HepG2 (cell line): ENCODE measurements at regions not wholly inside any gene's neighbourhood (a gene's known extent, or its start where the extent isn't known, plus 50 kb on each side); places are given as distances from the start of the nearest gene placed in this dataset.

Experiments used
- ARNTL ChIP-seq: sonication (generic); formaldehyde crosslinking; IDR thresholded peaks from 2 replicates; pipeline ENCODE4 v1.4.0; 2020; ENCODE audit warnings: mild to moderate bottlenecking, missing genetic modification reagents
- BHLHE40 ChIP-seq: IDR thresholded peaks from 2 replicates; pipeline ENCODE4 v1.6.1; 2011; ENCODE audit warnings: low read length, improper control_type of control experiment
- HOXA3 ChIP-seq: sonication (generic); formaldehyde crosslinking; IDR thresholded peaks from 2 replicates; pipeline ENCODE4 v1.5.0; 2020; ENCODE audit warnings: missing genetic modification reagents
- MYNN ChIP-seq: sonication (generic); formaldehyde crosslinking; IDR thresholded peaks from 2 replicates; pipeline ENCODE4 v1.4.0; 2020; ENCODE audit warnings: mild to moderate bottlenecking, low read depth, missing genetic modification reagents
- POLR2A ChIP-seq, 2 experiments: IDR thresholded peaks; 2 replicates each; pipeline ENCODE4 v1.6.1; 2011; ENCODE audit warnings: low read depth in 2 of 2, low read length in 2 of 2, mild to moderate bottlenecking in 1 of 2, moderate library complexity in 1 of 2; ENCODE audit not compliant: insufficient read depth in 1 of 2
- POLR2AphosphoS5 ChIP-seq: IDR thresholded peaks from 2 replicates; pipeline ENCODE4 v1.6.1; 2012; ENCODE audit warnings: low read depth, low read length
- ZNF224 ChIP-seq: sonication (generic); formaldehyde crosslinking; IDR thresholded peaks from 2 replicates; pipeline ENCODE4 v1.5.0; 2020; ENCODE audit warnings: mild to moderate bottlenecking, missing genetic modification reagents
- ZNF337 ChIP-seq: sonication (generic); formaldehyde crosslinking; IDR thresholded peaks from 2 replicates; pipeline ENCODE4 v1.5.1; 2020; ENCODE audit warnings: missing genetic modification reagents, low read depth, mild to moderate bottlenecking, borderline replicate concordance
- ZZZ3 ChIP-seq: sonication (generic); formaldehyde crosslinking; IDR thresholded peaks from 2 replicates; pipeline ENCODE4 v1.4.0; 2020; ENCODE audit warnings: missing genetic modification reagents, mild to moderate bottlenecking, borderline replicate concordance
- TF ChIP-seq, protein P1 (sequence below): sonication (generic); formaldehyde crosslinking; IDR thresholded peaks from 2 replicates; pipeline ENCODE4 v1.5.0; 2020; ENCODE audit warnings: mild to moderate bottlenecking, missing genetic modification reagents, moderate library complexity
- TF ChIP-seq, protein P2 (sequence below): sonication (generic); formaldehyde crosslinking; IDR thresholded peaks from 2 replicates; pipeline ENCODE4 v1.4.0; 2020; ENCODE audit warnings: missing genetic modification reagents, borderline replicate concordance
- TF ChIP-seq, protein P3 (sequence below): IDR thresholded peaks from 2 replicates; pipeline ENCODE4 v1.6.1; 2012; ENCODE audit warnings: low read depth, low read length, improper control_type of control experiment
- TF ChIP-seq, protein P4 (sequence below): sonication (generic); formaldehyde crosslinking; IDR thresholded peaks from 2 replicates; pipeline ENCODE4 v1.5.0; 2020; ENCODE audit warnings: missing genetic modification reagents
- TF ChIP-seq, protein P5 (sequence below): sonication (generic); formaldehyde crosslinking; IDR thresholded peaks from 2 replicates; pipeline ENCODE4 v1.9.0; 2021; ENCODE audit warnings: missing genetic modification reagents, borderline replicate concordance

DNA sequence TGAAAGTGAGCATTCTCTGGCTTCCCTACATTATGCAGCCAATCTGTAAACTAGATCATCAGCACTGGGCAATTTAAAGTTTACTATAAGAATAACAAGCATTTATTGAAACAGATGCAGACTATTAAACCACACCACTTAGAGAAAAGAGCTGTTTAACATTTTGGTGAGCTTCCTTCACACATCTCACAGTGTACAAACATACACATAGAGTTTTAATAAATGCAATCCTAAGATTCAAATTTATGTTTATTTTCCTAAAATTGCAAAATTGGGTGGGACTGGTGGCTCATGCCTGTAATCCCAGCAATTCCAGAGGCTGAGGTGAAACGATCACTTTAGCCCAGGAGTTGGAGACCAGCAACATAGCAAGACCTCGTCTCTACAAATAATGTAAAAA lies 199.3 kb downstream of the SH3BP4 start:
- TF ChIP-seq, protein P1, sequence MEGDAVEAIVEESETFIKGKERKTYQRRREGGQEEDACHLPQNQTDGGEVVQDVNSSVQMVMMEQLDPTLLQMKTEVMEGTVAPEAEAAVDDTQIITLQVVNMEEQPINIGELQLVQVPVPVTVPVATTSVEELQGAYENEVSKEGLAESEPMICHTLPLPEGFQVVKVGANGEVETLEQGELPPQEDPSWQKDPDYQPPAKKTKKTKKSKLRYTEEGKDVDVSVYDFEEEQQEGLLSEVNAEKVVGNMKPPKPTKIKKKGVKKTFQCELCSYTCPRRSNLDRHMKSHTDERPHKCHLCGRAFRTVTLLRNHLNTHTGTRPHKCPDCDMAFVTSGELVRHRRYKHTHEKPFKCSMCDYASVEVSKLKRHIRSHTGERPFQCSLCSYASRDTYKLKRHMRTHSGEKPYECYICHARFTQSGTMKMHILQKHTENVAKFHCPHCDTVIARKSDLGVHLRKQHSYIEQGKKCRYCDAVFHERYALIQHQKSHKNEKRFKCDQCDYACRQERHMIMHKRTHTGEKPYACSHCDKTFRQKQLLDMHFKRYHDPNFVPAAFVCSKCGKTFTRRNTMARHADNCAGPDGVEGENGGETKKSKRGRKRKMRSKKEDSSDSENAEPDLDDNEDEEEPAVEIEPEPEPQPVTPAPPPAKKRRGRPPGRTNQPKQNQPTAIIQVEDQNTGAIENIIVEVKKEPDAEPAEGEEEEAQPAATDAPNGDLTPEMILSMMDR: no peak
- no peak for TF ChIP-seq POLR2A (IDR thresholded peaks at IDR 0.05; ENCODE audit: insufficient read depth in 1 of 2, low read depth in 2 of 2, low read length in 2 of 2)
- no peak for TF ChIP-seq ARNTL (CRISPR knock-in tag)
- no peak for TF ChIP-seq MYNN (CRISPR knock-in tag)
- TF ChIP-seq, protein P2, sequence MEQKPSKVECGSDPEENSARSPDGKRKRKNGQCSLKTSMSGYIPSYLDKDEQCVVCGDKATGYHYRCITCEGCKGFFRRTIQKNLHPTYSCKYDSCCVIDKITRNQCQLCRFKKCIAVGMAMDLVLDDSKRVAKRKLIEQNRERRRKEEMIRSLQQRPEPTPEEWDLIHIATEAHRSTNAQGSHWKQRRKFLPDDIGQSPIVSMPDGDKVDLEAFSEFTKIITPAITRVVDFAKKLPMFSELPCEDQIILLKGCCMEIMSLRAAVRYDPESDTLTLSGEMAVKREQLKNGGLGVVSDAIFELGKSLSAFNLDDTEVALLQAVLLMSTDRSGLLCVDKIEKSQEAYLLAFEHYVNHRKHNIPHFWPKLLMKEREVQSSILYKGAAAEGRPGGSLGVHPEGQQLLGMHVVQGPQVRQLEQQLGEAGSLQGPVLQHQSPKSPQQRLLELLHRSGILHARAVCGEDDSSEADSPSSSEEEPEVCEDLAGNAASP: no peak
- TF ChIP-seq, protein P3, sequence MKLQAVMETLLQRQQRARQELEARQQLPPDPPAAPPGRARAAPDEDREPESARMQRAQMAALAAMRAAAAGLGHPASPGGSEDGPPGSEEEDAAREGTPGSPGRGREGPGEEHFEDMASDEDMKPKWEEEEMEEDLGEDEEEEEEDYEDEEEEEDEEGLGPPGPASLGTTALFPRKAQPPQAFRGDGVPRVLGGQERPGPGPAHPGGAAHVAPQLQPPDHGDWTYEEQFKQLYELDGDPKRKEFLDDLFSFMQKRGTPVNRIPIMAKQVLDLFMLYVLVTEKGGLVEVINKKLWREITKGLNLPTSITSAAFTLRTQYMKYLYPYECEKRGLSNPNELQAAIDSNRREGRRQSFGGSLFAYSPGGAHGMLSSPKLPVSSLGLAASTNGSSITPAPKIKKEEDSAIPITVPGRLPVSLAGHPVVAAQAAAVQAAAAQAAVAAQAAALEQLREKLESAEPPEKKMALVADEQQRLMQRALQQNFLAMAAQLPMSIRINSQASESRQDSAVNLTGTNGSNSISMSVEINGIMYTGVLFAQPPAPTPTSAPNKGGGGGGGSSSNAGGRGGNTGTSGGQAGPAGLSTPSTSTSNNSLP: no peak
- no peak for TF ChIP-seq HOXA3
- TF ChIP-seq ZNF337 (CRISPR knock-in tag): no peak
- TF ChIP-seq, protein P4, sequence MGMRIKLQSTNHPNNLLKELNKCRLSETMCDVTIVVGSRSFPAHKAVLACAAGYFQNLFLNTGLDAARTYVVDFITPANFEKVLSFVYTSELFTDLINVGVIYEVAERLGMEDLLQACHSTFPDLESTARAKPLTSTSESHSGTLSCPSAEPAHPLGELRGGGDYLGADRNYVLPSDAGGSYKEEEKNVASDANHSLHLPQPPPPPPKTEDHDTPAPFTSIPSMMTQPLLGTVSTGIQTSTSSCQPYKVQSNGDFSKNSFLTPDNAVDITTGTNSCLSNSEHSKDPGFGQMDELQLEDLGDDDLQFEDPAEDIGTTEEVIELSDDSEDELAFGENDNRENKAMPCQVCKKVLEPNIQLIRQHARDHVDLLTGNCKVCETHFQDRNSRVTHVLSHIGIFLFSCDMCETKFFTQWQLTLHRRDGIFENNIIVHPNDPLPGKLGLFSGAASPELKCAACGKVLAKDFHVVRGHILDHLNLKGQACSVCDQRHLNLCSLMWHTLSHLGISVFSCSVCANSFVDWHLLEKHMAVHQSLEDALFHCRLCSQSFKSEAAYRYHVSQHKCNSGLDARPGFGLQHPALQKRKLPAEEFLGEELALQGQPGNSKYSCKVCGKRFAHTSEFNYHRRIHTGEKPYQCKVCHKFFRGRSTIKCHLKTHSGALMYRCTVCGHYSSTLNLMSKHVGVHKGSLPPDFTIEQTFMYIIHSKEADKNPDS: no peak
- TF ChIP-seq ZNF224 (CRISPR knock-in tag): no peak
- TF ChIP-seq ZZZ3 (CRISPR knock-in tag): no peak
- TF ChIP-seq BHLHE40: no peak
- TF ChIP-seq POLR2AphosphoS5: no peak
- TF ChIP-seq, protein P5, sequence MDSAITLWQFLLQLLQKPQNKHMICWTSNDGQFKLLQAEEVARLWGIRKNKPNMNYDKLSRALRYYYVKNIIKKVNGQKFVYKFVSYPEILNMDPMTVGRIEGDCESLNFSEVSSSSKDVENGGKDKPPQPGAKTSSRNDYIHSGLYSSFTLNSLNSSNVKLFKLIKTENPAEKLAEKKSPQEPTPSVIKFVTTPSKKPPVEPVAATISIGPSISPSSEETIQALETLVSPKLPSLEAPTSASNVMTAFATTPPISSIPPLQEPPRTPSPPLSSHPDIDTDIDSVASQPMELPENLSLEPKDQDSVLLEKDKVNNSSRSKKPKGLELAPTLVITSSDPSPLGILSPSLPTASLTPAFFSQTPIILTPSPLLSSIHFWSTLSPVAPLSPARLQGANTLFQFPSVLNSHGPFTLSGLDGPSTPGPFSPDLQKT (CRISPR knock-in tag): no peak
